IMR-90 (cell line): ENCODE measurements at regions not wholly inside any gene's neighbourhood (a gene's known extent, or its start where the extent isn't known, plus 50 kb on each side); places are given as distances from the start of the nearest gene placed in this dataset.

Experiments used
- ATAC-seq: fragments of 200-7000 bp; cut with Tn5 transposase; 2 replicates; pipeline ENCODE4 v1.9.1; 2020; ENCODE audit warnings: low read depth, mild to moderate bottlenecking, moderate library complexity
- BruUV-seq: library from RNA; stranded (reverse); fragments of 400-500 nt; replicated peaks from 2 replicates; lab custom pipeline; 2021; lab: Mats Ljungman, UMichigan
- CTCF ChIA-PET: fragments of 300-600 bp; formaldehyde crosslinking; extraction: SDS; loops from one replicate; lab custom pipeline; 2021; ENCODE audit warnings: antibody characterized with exemption; lab: Yijun Ruan, JAX
- POLR2A ChIA-PET: fragments of 300-600 bp; sonication (Branson Sonifier 250); formaldehyde crosslinking; loops from one replicate; lab custom pipeline; 2022; ENCODE audit warnings: antibody characterized with exemption; ENCODE audit not compliant: unreplicated experiment; lab: Charles Lee
- DNase-seq: peaks from one replicate; pipeline ENCODE4 v3.0.0; 2013
- H2AFZ ChIP-seq: replicated peaks from 2 replicates; pipeline ENCODE3; 2013; ENCODE audit warnings: low read length, mild to moderate bottlenecking; ENCODE audit not compliant: poor library complexity
- H2AK5ac ChIP-seq: 2 replicates; pipeline ENCODE4 v1.6.1; 2013; ENCODE audit warnings: low read depth, low read length, inconsistent platforms
- H2AK9ac ChIP-seq: replicated peaks from 2 replicates; pipeline ENCODE3; 2013; ENCODE audit warnings: mild to moderate bottlenecking, low read depth, low read length, moderate library complexity; ENCODE audit not compliant: poor library complexity
- H2BK120ac ChIP-seq: 2 replicates; pipeline ENCODE4 v1.6.1; 2013; ENCODE audit warnings: low read depth, low read length, inconsistent platforms
- H2BK15ac ChIP-seq: 3 replicates; pipeline ENCODE4 v1.6.1; 2013; ENCODE audit warnings: low read depth, low read length, inconsistent platforms
- H2BK20ac ChIP-seq: 2 replicates; pipeline ENCODE4 v1.6.1; 2013; ENCODE audit warnings: low read depth, mild to moderate bottlenecking, inconsistent platforms, low read length, moderate library complexity
- H2BK5ac ChIP-seq: 2 replicates; pipeline ENCODE4 v1.6.1; 2013; ENCODE audit warnings: mild to moderate bottlenecking, low read depth, low read length, inconsistent platforms; ENCODE audit not compliant: poor library complexity, severe bottlenecking
- H3K14ac ChIP-seq: replicated peaks from 2 replicates; pipeline ENCODE4 v1.6.1; 2013; ENCODE audit warnings: low read depth, low read length, inconsistent platforms
- H3K18ac ChIP-seq: 2 replicates; pipeline ENCODE4 v1.6.1; 2013; ENCODE audit warnings: low read depth, low read length, control low read depth
- H3K23ac ChIP-seq: 2 replicates; pipeline ENCODE4 v1.6.1; 2013; ENCODE audit warnings: low read depth, low read length, inconsistent platforms
- H3K27ac ChIP-seq: 2 replicates; pipeline ENCODE4 v1.5.1; 2013; ENCODE audit warnings: mild to moderate bottlenecking, control low read depth, low read length; ENCODE audit not compliant: insufficient read depth
- H3K27me3 ChIP-seq: 2 replicates; pipeline ENCODE4 v1.6.1; 2013; ENCODE audit warnings: low read length; ENCODE audit not compliant: control insufficient read depth, insufficient read depth
- H3K36me3 ChIP-seq: 2 replicates; pipeline ENCODE4 v1.6.1; 2013; ENCODE audit warnings: low read length, mixed read lengths; ENCODE audit not compliant: control insufficient read depth, insufficient read depth
- H3K4ac ChIP-seq: 2 replicates; pipeline ENCODE4 v1.6.1; 2013; ENCODE audit warnings: low read depth, low read length, inconsistent platforms
- H3K4me1 ChIP-seq: 2 replicates; pipeline ENCODE4 v1.6.1; 2013; ENCODE audit warnings: low read length, mixed read lengths; ENCODE audit not compliant: control insufficient read depth, insufficient read depth
- H3K4me2 ChIP-seq: 2 replicates; pipeline ENCODE4 v1.6.1; 2013; ENCODE audit warnings: low read depth, mild to moderate bottlenecking, control low read depth, low read length, moderate library complexity
- H3K4me3 ChIP-seq: 2 replicates; pipeline ENCODE4 v1.5.1; 2013; ENCODE audit warnings: low read depth, mild to moderate bottlenecking, control low read depth, low read length, moderate library complexity; ENCODE audit not compliant: insufficient read depth
- H3K56ac ChIP-seq: 2 replicates; pipeline ENCODE4 v1.6.1; 2013; ENCODE audit warnings: low read length, inconsistent platforms; ENCODE audit not compliant: insufficient read depth; ENCODE audit errors: extremely low read depth
- H3K79me1 ChIP-seq, 2 experiments: 2 replicates each; pipeline ENCODE4 v1.6.1; 2013; ENCODE audit warnings: low read length in 2 of 2, inconsistent platforms in 1 of 2, low read depth in 1 of 2
- H3K9ac ChIP-seq: 2 replicates; pipeline ENCODE4 v1.6.1; 2013; ENCODE audit warnings: low read depth, low read length, control low read depth
- H3K9me1 ChIP-seq: 2 replicates; pipeline ENCODE4 v1.6.1; 2013; ENCODE audit warnings: low read length, inconsistent platforms; ENCODE audit not compliant: insufficient read depth
- H3K9me3 ChIP-seq: 2 replicates; pipeline ENCODE4 v1.6.1; 2013; ENCODE audit warnings: low read length; ENCODE audit not compliant: control insufficient read depth, insufficient read depth
- H4K20me1 ChIP-seq: 2 replicates; pipeline ENCODE4 v1.6.1; 2013; ENCODE audit warnings: low read length, inconsistent platforms; ENCODE audit not compliant: insufficient read depth
- H4K5ac ChIP-seq: 2 replicates; pipeline ENCODE4 v1.6.1; 2013; ENCODE audit warnings: mild to moderate bottlenecking, low read depth, low read length, control low read depth
- H4K8ac ChIP-seq, 2 experiments: 2 replicates each; pipeline ENCODE4 v1.6.1; 2013; ENCODE audit warnings: low read depth in 2 of 2, low read length in 2 of 2, control low read depth in 1 of 2, inconsistent platforms in 1 of 2
- H4K91ac ChIP-seq: 2 replicates; pipeline ENCODE4 v1.6.1; 2013; ENCODE audit warnings: low read depth, low read length, inconsistent platforms; ENCODE audit not compliant: insufficient read depth
- FOS ChIP-seq: fragments of 150-350 bp; IDR thresholded peaks from 2 replicates; pipeline ENCODE4 v1.6.1; 2016; ENCODE audit warnings: low read depth, low read length
- WGBS, 2 experiments: methylation state at CpG; one replicate each; pipeline versions ENCODE4 v1.1.5 to v1.1.7; 2013; ENCODE audit warnings: missing lambda C conversion rate in 2 of 2; ENCODE audit not compliant: insufficient read length in 1 of 2; ENCODE audit errors: extremely low coverage in 2 of 2; 5-methylcytosine and 5-hydroxymethylcytosine counted together
- dilution Hi-C: fragments of 300-500 bp; cut with HindIII; formaldehyde crosslinking; loops from one replicate; pipeline ENCODE4 v1.14.3; 2018; ENCODE audit warnings: low sequenced_read_pairs; ENCODE audit not compliant: unreplicated experiment
- in situ Hi-C: fragments of 300-500 bp; cut with MboI; formaldehyde crosslinking; loops from 3 replicates; pipeline ENCODE4 v1.14.3; 2019; ENCODE audit warnings: low sequenced_read_pairs, inconsistent platforms, mixed read lengths
- intact Hi-C: fragments of 100-400 bp; cut with micrococcal nuclease; formaldehyde crosslinking; loops from 2 replicates; pipeline ENCODE4 v1.10.0; 2022

- ChIA-PET POLR2A (no interaction called here), CTCF (interaction anchor here (0.7 kb wide), 1 partner anchor 9 kb away, joined by 3 read pairs; no protein-coding TSS in a partner anchor)
- H4K5ac ChIP-seq = no peak overlapping the region
- H3K4me3 ChIP-seq = no peak overlapping the region
- no peak overlapping the region for H4K8ac ChIP-seq
- H4K91ac ChIP-seq = no peak overlapping the region
- no peak overlapping the region for H2AK5ac ChIP-seq
- dilution Hi-C loops = no loop called here
- no peak overlapping the region for H2AK9ac ChIP-seq
- H2BK15ac ChIP-seq = no peak overlapping the region
- H3K9ac ChIP-seq = no peak overlapping the region
- H2BK120ac ChIP-seq = no peak overlapping the region
- no peak overlapping the region for H3K27ac ChIP-seq
- H4K20me1 ChIP-seq = no peaks in the 10 kb centered on the region
- no peak overlapping the region for H3K23ac ChIP-seq
- H3K4ac ChIP-seq = no peak overlapping the region
- no peak overlapping the region for H3K14ac ChIP-seq
- peaks cover 4% of the 10 kb centered on the region for H3K4me1 ChIP-seq
- H3K9me1 ChIP-seq = no peaks in the 10 kb centered on the region
- no peak overlapping the region for H2BK5ac ChIP-seq
- peak; percentile 32 for DNase-seq
- H3K56ac ChIP-seq = no peak overlapping the region
- no peak overlapping the region for H2BK20ac ChIP-seq
- in situ Hi-C loops = no loop called here
- no peak overlapping the region for H3K4me2 ChIP-seq
- peaks cover 2% of the 10 kb centered on the region; the same call in 1 of the 2 replicates for H3K9me3 ChIP-seq
- no peak for ATAC-seq
- TF ChIP-seq FOS = no peak
- H3K18ac ChIP-seq = peak overlapping the region; percentile 90; the same call in 1 of the 2 replicates
- no TSS peak for BruUV-seq
- no peak overlapping the region for H2AFZ ChIP-seq
- H3K79me1 ChIP-seq = no peaks in the 10 kb centered on the region
- no peaks in the 10 kb centered on the region; the same call in 1 of the 2 replicates for H3K27me3 ChIP-seq
- no peaks in the 10 kb centered on the region for H3K36me3 ChIP-seq
- no CpG with 5 or more reads among the region's 2 CpGs for WGBS, 2 experiments
- intact Hi-C loops = no loop called here
Observed at GRCh38 chr2:200025717-200026116, 70.3 kb downstream of the MAIP1 start.
